ENCODE measurements at regions not wholly inside any gene's neighbourhood (a gene's known extent, or its start where the extent isn't known, plus 50 kb on each side); places are given as distances from the start of the nearest gene placed in this dataset.

- no peak for DNase-seq (ENCODE audit: low read depth in 1 of 2, low spot score in 1 of 2)
Observed at GRCh38 chr20:50242548-50242862, 51.9 kb downstream of the CEBPB start.

- DNase-seq (ENCODE audit: low read depth in 1 of 2, low spot score in 1 of 2): no peak
Observed at GRCh38 chr20:50242863-50243609, 52.4 kb downstream of the CEBPB start.

GRCh38 chr20:50243610-50244351 lies 53.2 kb downstream of the CEBPB start:
- DNase-seq (ENCODE audit: low read depth in 1 of 2, low spot score in 1 of 2): no peak

GRCh38 chr20:50244352-50245149 lies 53.9 kb downstream of the CEBPB start:
- no peak for DNase-seq (ENCODE audit: low read depth in 1 of 2, low spot score in 1 of 2)

GRCh38 chr20:50245498-50246366 lies 55.1 kb downstream of the CEBPB start:
- DNase-seq (ENCODE audit: low read depth in 1 of 2, low spot score in 1 of 2): no peak

GRCh38 chr20:50246367-50247195 lies 56.0 kb downstream of the CEBPB start:
- DNase-seq (ENCODE audit: low read depth in 1 of 2, low spot score in 1 of 2): no peak

- DNase-seq (ENCODE audit: low read depth in 1 of 2, low spot score in 1 of 2): no peak
Observed at GRCh38 chr20:50247196-50248094, 56.8 kb downstream of the CEBPB start.

- DNase-seq (ENCODE audit: low read depth in 1 of 2, low spot score in 1 of 2): no peak
Observed at GRCh38 chr20:50248104-50248641, 57.5 kb downstream of the CEBPB start.

- DNase-seq (ENCODE audit: low read depth in 1 of 2, low spot score in 1 of 2): no peak
Observed at GRCh38 chr20:50249447-50250388, 59.1 kb downstream of the CEBPB start.

GRCh38 chr20:50250679-50251382 lies 60.2 kb downstream of the CEBPB start:
- no peak for DNase-seq (ENCODE audit: low read depth in 1 of 2, low spot score in 1 of 2)

GRCh38 chr20:50251383-50251748 lies 60.7 kb downstream of the CEBPB start:
- DNase-seq (ENCODE audit: low read depth in 1 of 2, low spot score in 1 of 2): no peak

- no peak for DNase-seq (ENCODE audit: low read depth in 1 of 2, low spot score in 1 of 2)
Observed at GRCh38 chr20:50251992-50252511, 61.4 kb downstream of the CEBPB start.

- no peak for DNase-seq (ENCODE audit: low read depth in 1 of 2, low spot score in 1 of 2)
Observed at GRCh38 chr20:50252701-50253100, 62.1 kb downstream of the CEBPB start.

- no peak for DNase-seq (ENCODE audit: low read depth in 1 of 2, low spot score in 1 of 2)
Observed at GRCh38 chr20:50253101-50253500, 62.5 kb downstream of the CEBPB start.

- DNase-seq (ENCODE audit: low read depth in 1 of 2, low spot score in 1 of 2): no peak
Observed at GRCh38 chr20:50254466-50255079, 63.9 kb downstream of the CEBPB start.

GRCh38 chr20:50256577-50256976 lies 65.9 kb downstream of the CEBPB start:
- no peak for DNase-seq (ENCODE audit: low read depth in 1 of 2, low spot score in 1 of 2)

GRCh38 chr20:50257860-50258259 lies 67.2 kb downstream of the CEBPB start:
- no peak for DNase-seq (ENCODE audit: low read depth in 1 of 2, low spot score in 1 of 2)
